Gastrocnemius medialis (tissue), 4 donors: ENCODE measurements at regions not wholly inside any gene's neighbourhood (a gene's known extent, or its start where the extent isn't known, plus 50 kb on each side); places are given as distances from the start of the nearest gene placed in this dataset.

ENCODE experiments used
- CTCF ChIP-seq, 5 experiments: fragments of 450-650 bp in 3 of 5; fragments of 200-600 bp in 2 of 5; sonication (generic) in 2 of 5; IDR thresholded peaks in 4 of 5; conservative IDR thresholded peaks in 1 of 5; 1 replicate in 4 of 5; 2 replicates in 1 of 5; pipeline ENCODE4 v1.5.1; 2016 to 2019; ENCODE audit warnings: antibody characterized with exemption in 5 of 5, mild to moderate bottlenecking in 3 of 5, moderate library complexity in 3 of 5
- POLR2A ChIP-seq, 2 donors: fragments of 450-650 bp; IDR thresholded peaks; one replicate each; pipeline ENCODE4 v1.6.1; 2017; ENCODE audit warnings: antibody characterized with exemption in 2 of 2, mild to moderate bottlenecking in 2 of 2, moderate library complexity in 2 of 2

GRCh38 chr2:184520441-184520840 lies 77.9 kb upstream of the ZNF804A start:
- no peak for TF ChIP-seq CTCF (IDR thresholded peaks at IDR 0.05 in 4 of 5, conservative IDR thresholded peaks at IDR 0.05 in 1 of 5)
- no peak for TF ChIP-seq POLR2A (IDR thresholded peaks at IDR 0.05)
